Mesothelial cell of epicardium (in vitro differentiated cells): ENCODE measurements at regions not wholly inside any gene's neighbourhood (a gene's known extent, or its start where the extent isn't known, plus 50 kb on each side); places are given as distances from the start of the nearest gene placed in this dataset.
"Not testable (repeated sequence)": the region's sequence is repeated elsewhere in the genome, so short reads cannot be mapped to it uniquely, and the experiment has no call there.

Experiments used
- DNase-seq, 2 experiments: peaks; one replicate each; pipeline ENCODE4 v3.0.0; 2021; ENCODE audit warnings: low spot score in 2 of 2; ENCODE audit not compliant: unreplicated experiment in 2 of 2
- H3K27ac Mint-ChIP-seq: 2 replicates; pipeline ENCODE4 v1.8.0; 2021; ENCODE audit warnings: mixed read lengths
- H3K27me3 Mint-ChIP-seq: 2 replicates; pipeline ENCODE4 v1.8.0; 2021; ENCODE audit warnings: low read depth, mixed read lengths
- H3K36me3 Mint-ChIP-seq: 2 replicates; pipeline ENCODE4 v1.8.0; 2021; ENCODE audit warnings: mixed read lengths
- H3K4me1 Mint-ChIP-seq: 2 replicates; pipeline ENCODE4 v1.8.0; 2021; ENCODE audit warnings: mixed read lengths
- H3K4me3 Mint-ChIP-seq: 2 replicates; pipeline ENCODE4 v1.8.0; 2021; ENCODE audit warnings: mild to moderate bottlenecking, moderate library complexity, mixed read lengths
- H3K9me3 Mint-ChIP-seq: 2 replicates; pipeline ENCODE4 v1.8.0; 2021; ENCODE audit warnings: mixed read lengths
- TF ChIP-seq, protein P1 (sequence below): fragments of 200-600 bp; sonication (generic); IDR thresholded peaks from one replicate; pipeline ENCODE4 v1.5.0; 2021; ENCODE audit warnings: antibody characterized with exemption; ENCODE audit not compliant: unreplicated experiment

DNA sequence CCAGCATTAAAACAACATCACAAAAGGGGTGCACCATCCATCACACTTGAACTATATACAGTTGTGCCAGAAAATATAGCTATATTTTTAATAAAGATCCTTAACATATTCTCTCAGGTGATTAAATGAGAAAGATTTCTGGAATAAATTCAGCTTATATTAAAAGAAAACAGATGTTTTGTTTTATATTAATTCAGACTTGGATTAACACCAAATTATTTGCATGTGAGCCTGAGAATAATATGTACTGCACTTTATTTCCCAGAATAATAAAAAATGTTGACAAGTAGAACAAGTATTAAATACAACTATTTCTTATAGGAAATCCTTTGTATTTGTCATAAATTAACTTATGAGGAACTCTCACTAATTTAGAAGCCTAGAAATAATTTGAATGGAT, 1467.4 kb downstream of the RAPGEF2 start:
- Mint-ChIP-seq H3K27me3 (no peaks in the 10 kb centered on the region), H3K36me3 (no peaks in the 10 kb centered on the region), H3K27ac (no peak overlapping the region)

DNA sequence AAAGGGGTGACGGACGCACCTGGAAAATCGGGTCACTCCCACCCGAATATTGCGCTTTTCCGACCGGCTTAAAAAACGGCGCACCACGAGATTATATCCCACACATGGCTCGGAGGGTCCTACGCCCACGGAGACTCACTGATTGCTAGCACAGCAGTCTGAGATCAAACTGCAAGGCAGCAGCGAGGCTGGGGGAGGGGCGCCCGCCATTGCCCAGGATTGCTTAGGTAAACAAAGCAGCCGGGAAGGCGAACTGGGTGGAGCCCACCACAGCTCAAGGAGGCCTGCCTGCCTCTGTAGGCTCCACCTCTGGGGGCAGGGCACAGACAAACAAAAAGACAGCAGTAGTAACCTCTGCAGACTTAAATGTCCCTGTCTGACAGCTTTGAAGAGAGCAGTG, 1471.4 kb downstream of the RAPGEF2 start:
- not testable (repeated sequence) for H3K36me3 Mint-ChIP-seq, H3K27me3 Mint-ChIP-seq, H3K4me3 Mint-ChIP-seq, H3K4me1 Mint-ChIP-seq, H3K27ac Mint-ChIP-seq, DNase-seq, H3K9me3 Mint-ChIP-seq

More for the DNA sequence above, 1467.4 kb downstream of the RAPGEF2 start:
- Mint-ChIP-seq H3K4me3 (no peak overlapping the region), H3K9me3 (no peaks in the 10 kb centered on the region), H3K4me1 (no peaks in the 10 kb centered on the region)
- TF ChIP-seq, protein P1, sequence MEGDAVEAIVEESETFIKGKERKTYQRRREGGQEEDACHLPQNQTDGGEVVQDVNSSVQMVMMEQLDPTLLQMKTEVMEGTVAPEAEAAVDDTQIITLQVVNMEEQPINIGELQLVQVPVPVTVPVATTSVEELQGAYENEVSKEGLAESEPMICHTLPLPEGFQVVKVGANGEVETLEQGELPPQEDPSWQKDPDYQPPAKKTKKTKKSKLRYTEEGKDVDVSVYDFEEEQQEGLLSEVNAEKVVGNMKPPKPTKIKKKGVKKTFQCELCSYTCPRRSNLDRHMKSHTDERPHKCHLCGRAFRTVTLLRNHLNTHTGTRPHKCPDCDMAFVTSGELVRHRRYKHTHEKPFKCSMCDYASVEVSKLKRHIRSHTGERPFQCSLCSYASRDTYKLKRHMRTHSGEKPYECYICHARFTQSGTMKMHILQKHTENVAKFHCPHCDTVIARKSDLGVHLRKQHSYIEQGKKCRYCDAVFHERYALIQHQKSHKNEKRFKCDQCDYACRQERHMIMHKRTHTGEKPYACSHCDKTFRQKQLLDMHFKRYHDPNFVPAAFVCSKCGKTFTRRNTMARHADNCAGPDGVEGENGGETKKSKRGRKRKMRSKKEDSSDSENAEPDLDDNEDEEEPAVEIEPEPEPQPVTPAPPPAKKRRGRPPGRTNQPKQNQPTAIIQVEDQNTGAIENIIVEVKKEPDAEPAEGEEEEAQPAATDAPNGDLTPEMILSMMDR: no peak
- DNase-seq: no peak

- H3K9me3 Mint-ChIP-seq: peaks cover 11% of the 10 kb centered on the region
- peaks cover 2% of the 10 kb centered on the region for H3K36me3 Mint-ChIP-seq
- no peaks in the 10 kb centered on the region for H3K4me1 Mint-ChIP-seq
- H3K27ac Mint-ChIP-seq: no peak overlapping the region
- no peak overlapping the region for H3K4me3 Mint-ChIP-seq
- TF ChIP-seq, protein P1: no peak
- no peak for DNase-seq
- H3K27me3 Mint-ChIP-seq: no peaks in the 10 kb centered on the region
Observed at GRCh38 chr4:160580581-160580980, 1477.7 kb downstream of the RAPGEF2 start.

GRCh38 chr4:160592258-160592657, 1489.4 kb downstream of the RAPGEF2 start:
- H3K9me3 Mint-ChIP-seq: no peaks in the 10 kb centered on the region
- TF ChIP-seq, protein P1: no peak
- no peak overlapping the region for H3K27ac Mint-ChIP-seq
- no peaks in the 10 kb centered on the region for H3K27me3 Mint-ChIP-seq
- no peaks in the 10 kb centered on the region for H3K36me3 Mint-ChIP-seq
- no peak for DNase-seq
- H3K4me3 Mint-ChIP-seq: no peak overlapping the region
- peaks cover 7% of the 10 kb centered on the region for H3K4me1 Mint-ChIP-seq

GRCh38 chr4:160595646-160596045, 1492.8 kb downstream of the RAPGEF2 start:
- DNase-seq: no peak
- H3K4me3 Mint-ChIP-seq: no peak overlapping the region
- TF ChIP-seq, protein P1: no peak
- no peaks in the 10 kb centered on the region for H3K27me3 Mint-ChIP-seq
- no peaks in the 10 kb centered on the region for H3K36me3 Mint-ChIP-seq
- peaks cover 7% of the 10 kb centered on the region for H3K4me1 Mint-ChIP-seq
- no peak overlapping the region for H3K27ac Mint-ChIP-seq
- H3K9me3 Mint-ChIP-seq: no peaks in the 10 kb centered on the region

DNA sequence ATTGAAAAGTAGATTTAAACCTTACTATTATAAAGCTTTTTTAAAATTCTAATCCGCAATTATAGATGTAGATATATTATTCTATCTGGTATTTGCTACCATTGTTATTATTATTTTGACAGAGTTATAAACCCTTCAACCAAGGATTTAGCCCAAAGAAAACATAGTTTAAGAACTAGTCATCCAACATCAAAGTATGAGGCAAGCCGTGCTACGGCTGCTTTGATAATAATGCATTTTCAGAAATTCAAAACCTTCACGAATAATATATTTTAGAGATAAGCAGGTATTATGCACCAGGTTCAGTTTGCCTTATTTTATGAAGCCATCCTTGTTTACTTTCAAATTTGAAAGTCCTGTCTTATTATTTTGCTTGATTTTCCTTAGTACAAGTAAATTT, 1501.7 kb downstream of the RAPGEF2 start:
- TF ChIP-seq, protein P1: no peak
- DNase-seq: no peak
- Mint-ChIP-seq H3K36me3 (no peaks in the 10 kb centered on the region), H3K27me3 (no peaks in the 10 kb centered on the region), H3K4me1 (no peaks in the 10 kb centered on the region), H3K9me3 (peaks cover 13% of the 10 kb centered on the region), H3K27ac (no peak overlapping the region), H3K4me3 (no peak overlapping the region)
